ENCODE measurements at regions not wholly inside any gene's neighbourhood (a gene's known extent, or its start where the extent isn't known, plus 50 kb on each side); places are given as distances from the start of the nearest gene placed in this dataset.

GRCh38 chr6:103855750-103856149, 1004.0 kb downstream of the HACE1 start:
- no peak for TF ChIP-seq SMC3 (IDR thresholded peaks at IDR 0.05; ENCODE audit: low read length)
- no peak for TF ChIP-seq ZNF317 (CRISPR knock-in tag; IDR thresholded peaks at IDR 0.05)
- TF ChIP-seq SOX6 (IDR thresholded peaks at IDR 0.05) = no peak
- TF ChIP-seq SOX6 (CRISPR knock-in tag; IDR thresholded peaks at IDR 0.05) = no peak
- TF ChIP-seq NFKBIZ (CRISPR knock-in tag; IDR thresholded peaks at IDR 0.05) = no peak

All from HepG2 (cell line).